ENCODE measurements at regions not wholly inside any gene's neighbourhood (a gene's known extent, or its start where the extent isn't known, plus 50 kb on each side); places are given as distances from the start of the nearest gene placed in this dataset.

DNA sequence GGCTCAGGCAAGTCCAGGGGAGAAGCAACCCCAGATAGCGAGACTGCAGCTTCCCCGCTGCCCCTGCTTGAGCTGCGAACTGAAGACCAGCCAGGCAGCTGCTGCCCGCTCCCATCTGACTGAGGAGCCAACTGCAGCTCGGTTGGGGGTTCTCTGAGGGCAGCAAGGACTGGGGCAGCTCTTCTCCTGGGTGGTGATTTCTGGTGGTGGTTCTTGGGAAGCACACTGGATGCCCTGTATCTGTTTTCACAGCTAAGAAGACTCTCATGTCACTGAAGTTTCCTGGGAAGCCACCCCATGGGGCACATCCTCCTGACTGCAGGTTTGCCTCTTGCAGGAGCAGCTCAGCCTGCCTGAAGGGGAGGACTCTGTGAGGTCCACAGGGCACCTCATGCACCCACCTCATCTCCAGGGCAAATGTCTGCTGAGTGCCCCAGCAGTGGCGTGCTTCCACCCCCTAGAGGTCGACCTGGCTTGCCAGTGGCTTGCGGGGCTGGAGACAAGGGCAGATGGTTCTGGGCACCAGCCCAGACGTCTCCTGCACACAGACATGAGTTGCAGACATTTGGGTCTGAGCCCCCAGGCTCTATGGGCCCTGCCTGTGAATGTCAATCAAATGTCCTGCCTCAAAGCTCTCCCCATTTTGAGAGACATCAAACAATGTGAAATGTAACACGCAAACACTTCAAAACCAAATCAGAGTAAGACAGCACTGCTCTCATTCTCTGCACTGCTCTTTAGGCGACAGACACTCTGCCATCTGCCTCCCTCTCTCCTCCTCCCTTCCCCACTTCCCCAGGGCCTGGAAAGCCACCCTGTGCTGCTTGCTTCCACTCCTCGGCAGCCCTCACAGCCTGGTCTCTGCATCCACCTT is 800.9 kb downstream of the BRD1 start:
- TF ChIP-seq, protein P1, sequence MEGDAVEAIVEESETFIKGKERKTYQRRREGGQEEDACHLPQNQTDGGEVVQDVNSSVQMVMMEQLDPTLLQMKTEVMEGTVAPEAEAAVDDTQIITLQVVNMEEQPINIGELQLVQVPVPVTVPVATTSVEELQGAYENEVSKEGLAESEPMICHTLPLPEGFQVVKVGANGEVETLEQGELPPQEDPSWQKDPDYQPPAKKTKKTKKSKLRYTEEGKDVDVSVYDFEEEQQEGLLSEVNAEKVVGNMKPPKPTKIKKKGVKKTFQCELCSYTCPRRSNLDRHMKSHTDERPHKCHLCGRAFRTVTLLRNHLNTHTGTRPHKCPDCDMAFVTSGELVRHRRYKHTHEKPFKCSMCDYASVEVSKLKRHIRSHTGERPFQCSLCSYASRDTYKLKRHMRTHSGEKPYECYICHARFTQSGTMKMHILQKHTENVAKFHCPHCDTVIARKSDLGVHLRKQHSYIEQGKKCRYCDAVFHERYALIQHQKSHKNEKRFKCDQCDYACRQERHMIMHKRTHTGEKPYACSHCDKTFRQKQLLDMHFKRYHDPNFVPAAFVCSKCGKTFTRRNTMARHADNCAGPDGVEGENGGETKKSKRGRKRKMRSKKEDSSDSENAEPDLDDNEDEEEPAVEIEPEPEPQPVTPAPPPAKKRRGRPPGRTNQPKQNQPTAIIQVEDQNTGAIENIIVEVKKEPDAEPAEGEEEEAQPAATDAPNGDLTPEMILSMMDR (IDR thresholded peaks at IDR 0.05) = no peak
- TF ChIP-seq POLR2A (IDR thresholded peaks at IDR 0.05) = no peak

Data from esophagus squamous epithelium (tissue), 4 donors.